NCI-H2107 (cell line): ENCODE measurements at regions not wholly inside any gene's neighbourhood (a gene's known extent, or its start where the extent isn't known, plus 50 kb on each side); places are given as distances from the start of the nearest gene placed in this dataset.
"Not testable (repeated sequence)": the region's sequence is repeated elsewhere in the genome, so short reads cannot be mapped to it uniquely, and the experiment has no call there.

Experiments used
- DNase-seq: peaks from one replicate; lab custom pipeline; 2025; lab: John Stamatoyannopoulos, UW

- no peak for DNase-seq
These were observed 232.7 kb downstream of the DLL1 start for GRCh38 chr6:170057961-170058877.

- DNase-seq, result no peak
These were observed 233.7 kb downstream of the DLL1 start for GRCh38 chr6:170057034-170057734.

GRCh38 chr6:170056278-170056711, 234.6 kb downstream of the DLL1 start:
- no peak for DNase-seq

GRCh38 chr6:170055797-170056196, 235.1 kb downstream of the DLL1 start:
- DNase-seq, result not testable (repeated sequence)

- no peak for DNase-seq
These were observed 236.8 kb downstream of the DLL1 start for GRCh38 chr6:170053966-170054661.

- DNase-seq, result no peak
These were observed 237.7 kb downstream of the DLL1 start for GRCh38 chr6:170052991-170053821.

GRCh38 chr6:170051229-170052172, 239.4 kb downstream of the DLL1 start:
- DNase-seq, result no peak

GRCh38 chr6:170050591-170051041, 240.3 kb downstream of the DLL1 start:
- no peak for DNase-seq

- DNase-seq, result no peak
These were observed 241.0 kb downstream of the DLL1 start for GRCh38 chr6:170049641-170050561.

- DNase-seq, result no peak
These were observed 242.1 kb downstream of the DLL1 start for GRCh38 chr6:170048615-170049256.

- no peak for DNase-seq
These were observed 243.1 kb downstream of the DLL1 start for GRCh38 chr6:170047823-170048222.

GRCh38 chr6:170046791-170047626, 243.9 kb downstream of the DLL1 start:
- DNase-seq, result no peak

GRCh38 chr6:170045981-170046667, 244.8 kb downstream of the DLL1 start:
- no peak for DNase-seq

GRCh38 chr6:170045563-170045960, 245.3 kb downstream of the DLL1 start:
- DNase-seq, result no peak

- no peak for DNase-seq
These were observed 245.9 kb downstream of the DLL1 start for GRCh38 chr6:170044836-170045562.
